ACHN (cell line): ENCODE measurements at regions not wholly inside any gene's neighbourhood (a gene's known extent, or its start where the extent isn't known, plus 50 kb on each side); places are given as distances from the start of the nearest gene placed in this dataset.

ENCODE experiments used
- DNase-seq: peaks from one replicate; pipeline ENCODE4 v3.0.0-alpha.2; 2015
- in situ Hi-C: cut with HindIII; loops from 2 replicates; pipeline ENCODE4 v1.10.0; 2017; ENCODE audit warnings: low sequenced_read_pairs, low pct_ligation_motif_present, low pct_unique_long_range_greater_than_20kb

GRCh38 chr13:40336228-40337221 is 329.9 kb downstream of the FOXO1 start:
- DNase-seq, result no peak
- in situ Hi-C loops, result no loop called here

DNA sequence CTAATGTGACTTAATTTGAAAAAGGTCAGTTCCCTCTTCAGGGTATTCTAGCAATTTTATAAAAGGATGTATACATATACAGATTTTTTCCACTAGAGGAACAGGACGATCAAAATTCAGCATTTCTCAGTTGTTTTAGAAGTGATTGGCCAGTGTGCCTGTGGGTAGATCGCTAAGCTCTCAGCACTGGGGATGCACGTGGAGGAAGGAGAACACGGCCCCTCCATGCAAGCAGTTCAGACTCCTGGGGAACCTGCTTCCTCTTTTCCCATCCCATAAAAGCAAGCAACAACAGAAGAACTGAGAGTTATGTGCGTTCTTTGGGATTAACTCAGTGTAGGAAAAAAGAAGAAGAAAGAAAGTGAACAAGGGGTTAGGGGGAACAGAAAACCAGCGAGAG is 328.8 kb downstream of the FOXO1 start:
- no peak for DNase-seq
- in situ Hi-C loops, result no loop called here

DNA sequence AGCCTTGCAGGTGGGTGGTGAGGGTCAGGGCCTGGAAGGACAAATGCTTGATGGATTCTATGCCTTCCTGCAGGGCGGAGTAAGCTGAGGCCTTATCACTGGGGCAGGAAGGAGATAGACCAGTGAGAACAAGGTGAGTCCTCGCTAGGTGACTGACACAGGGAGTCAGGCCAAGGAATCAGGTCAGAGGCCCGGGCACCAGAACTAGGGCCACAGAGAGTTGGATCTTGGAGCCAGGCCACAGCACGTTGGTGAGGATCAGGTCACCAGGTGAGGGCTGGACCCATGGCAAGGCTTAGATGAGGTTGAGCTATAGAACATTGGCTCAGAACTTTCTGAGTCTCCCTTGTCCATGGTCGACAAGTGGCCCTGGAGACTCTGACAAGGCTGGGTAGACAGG is 328.2 kb downstream of the FOXO1 start:
- in situ Hi-C loops, result no loop called here
- DNase-seq, result no peak

DNA sequence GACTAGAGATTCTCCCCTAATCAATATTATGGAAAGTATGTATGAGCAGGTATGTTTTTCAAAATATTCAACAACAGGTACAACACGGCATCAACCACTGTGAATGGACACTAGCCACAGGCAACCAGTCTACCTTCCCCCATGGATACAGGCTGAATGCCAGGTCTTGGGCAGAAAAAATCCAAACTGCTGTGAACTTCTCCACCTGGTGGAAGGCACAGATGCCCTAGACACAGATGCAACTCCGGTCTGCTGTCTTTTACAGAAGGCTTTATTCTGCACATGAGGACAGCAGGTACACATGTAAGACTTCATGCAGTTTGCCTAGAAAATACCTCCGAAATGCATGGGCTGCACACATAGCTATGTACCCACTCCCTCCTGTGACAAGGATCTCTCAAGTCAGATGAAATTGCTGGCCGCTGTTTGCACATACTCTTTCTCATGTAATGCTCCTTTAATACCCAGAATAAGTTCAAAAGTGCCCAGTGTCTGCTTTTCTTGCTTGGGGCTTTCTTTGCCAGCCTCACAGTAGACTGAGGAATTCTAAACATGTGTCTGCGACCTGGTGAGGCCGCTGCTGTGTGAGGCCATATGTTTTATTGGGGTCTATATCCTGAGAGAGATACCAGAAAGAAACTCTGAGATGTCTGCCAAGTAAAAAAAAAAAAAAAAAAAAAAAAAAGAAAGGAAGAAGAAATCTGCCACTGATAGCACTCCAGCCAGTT is 325.9 kb downstream of the FOXO1 start:
- in situ Hi-C loops, result no loop called here
- DNase-seq, result no peak

GRCh38 chr13:40341096-40341471 is 325.4 kb downstream of the FOXO1 start:
- in situ Hi-C loops, result no loop called here
- DNase-seq, result no peak

GRCh38 chr13:40341501-40341900 is 324.9 kb downstream of the FOXO1 start:
- DNase-seq, result no peak
- in situ Hi-C loops, result no loop called here

DNA sequence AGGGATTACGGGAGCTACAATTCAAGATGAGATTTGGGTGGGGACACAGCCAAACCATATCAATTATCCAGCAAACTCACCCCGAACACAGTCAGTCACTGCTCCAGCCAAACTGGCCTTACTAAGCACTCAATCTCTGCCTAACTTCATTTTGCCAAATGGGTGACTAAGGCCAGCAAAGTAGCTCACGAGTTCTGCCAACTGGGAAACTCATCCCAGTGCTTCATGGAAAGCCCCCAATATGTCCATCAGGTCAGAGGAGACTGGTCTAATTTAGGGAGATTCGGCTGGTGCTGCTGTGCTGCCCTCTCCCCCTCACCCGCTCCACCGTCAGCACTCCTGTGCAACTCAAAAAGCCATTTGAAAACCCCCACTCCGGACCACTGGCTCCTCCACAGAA is 324.0 kb downstream of the FOXO1 start:
- in situ Hi-C loops, result no loop called here

DNA sequence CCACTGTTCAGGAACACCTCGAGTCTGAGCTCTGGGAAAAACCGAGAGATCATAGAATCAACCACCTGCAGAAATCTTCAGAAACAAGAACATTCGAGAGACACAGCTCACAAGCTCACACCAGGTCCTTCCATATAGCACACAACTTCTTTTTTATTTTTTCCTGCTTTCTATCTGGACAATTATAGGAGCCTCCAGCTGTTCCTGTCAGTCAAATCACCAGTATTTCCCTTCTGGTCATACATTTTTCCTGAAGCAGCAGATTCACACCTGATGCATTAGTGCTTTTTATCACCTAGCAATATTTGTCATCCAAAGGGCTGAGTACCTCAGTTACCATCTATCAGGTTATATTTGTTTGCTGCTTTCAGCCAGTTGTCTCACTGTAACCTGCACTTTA is 323.5 kb downstream of the FOXO1 start:
- in situ Hi-C loops, result no loop called here
- DNase-seq, result no peak

More for the DNA sequence above, 324.0 kb downstream of the FOXO1 start:
- no peak for DNase-seq

DNA sequence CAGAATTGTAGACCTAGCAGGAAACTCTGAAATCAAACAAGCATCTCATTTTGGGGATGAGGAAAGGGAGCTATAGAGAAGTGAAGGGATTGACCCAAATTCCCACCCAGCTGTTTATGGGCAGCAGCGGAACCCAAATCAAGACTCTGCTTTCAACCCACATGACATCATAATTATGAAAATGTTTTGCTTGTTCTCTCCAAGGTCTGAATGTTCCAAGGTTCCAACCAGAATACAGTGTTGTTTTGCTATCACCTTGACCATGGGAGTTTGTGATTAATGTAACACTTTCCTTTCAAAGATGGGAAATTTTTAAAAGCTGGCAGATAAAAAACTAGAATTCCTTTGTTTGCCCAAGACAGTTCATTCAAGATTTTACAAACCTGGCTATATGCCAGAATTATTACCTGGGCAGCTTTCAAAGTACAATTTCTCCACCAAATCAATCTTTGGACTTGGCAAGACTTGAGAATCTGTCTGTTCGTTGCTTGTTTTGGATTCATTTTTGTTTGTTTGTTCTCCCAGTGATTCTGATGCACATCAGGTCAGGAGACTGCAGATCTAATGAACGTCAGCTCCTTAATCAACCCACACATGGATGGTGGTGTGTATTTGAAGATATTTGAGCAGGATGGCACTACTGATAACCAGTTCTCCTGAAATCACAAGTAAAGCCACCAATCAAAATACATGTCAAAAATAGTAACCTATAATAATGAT is 322.7 kb downstream of the FOXO1 start:
- DNase-seq, result no peak
- in situ Hi-C loops, result no loop called here

- DNase-seq, result no peak
- in situ Hi-C loops, result no loop called here
Measured at GRCh38 chr13:40344270-40345148, 321.9 kb downstream of the FOXO1 start.

DNA sequence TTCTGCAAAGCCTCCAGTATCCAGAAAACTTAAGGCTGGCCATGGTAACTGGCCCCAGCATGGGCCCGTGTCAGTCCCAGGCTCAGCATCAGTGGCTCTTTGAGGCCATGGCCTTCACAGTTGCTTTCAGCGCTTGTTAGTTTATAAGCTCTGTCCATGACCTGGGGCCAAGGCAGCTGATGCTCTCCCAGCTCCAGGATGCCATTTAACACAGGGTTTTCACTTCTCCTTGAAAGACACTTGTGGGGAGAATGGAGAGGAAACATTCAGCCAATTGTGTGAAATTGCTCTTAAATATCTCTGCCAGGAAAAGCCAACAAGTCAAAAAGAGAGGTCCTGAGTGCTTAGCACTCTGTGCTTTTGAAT is 321.3 kb downstream of the FOXO1 start:
- DNase-seq, result no peak
- in situ Hi-C loops, result no loop called here

- no peak for DNase-seq
- in situ Hi-C loops, result no loop called here
Measured at GRCh38 chr13:40345654-40346372, 320.6 kb downstream of the FOXO1 start.

GRCh38 chr13:40346592-40346991 is 319.8 kb downstream of the FOXO1 start:
- in situ Hi-C loops, result no loop called here
- DNase-seq, result no peak

- DNase-seq, result no peak
- in situ Hi-C loops, result no loop called here
Measured at GRCh38 chr13:40348096-40348679, 318.3 kb downstream of the FOXO1 start.

- no peak for DNase-seq
- in situ Hi-C loops, result no loop called here
Measured at GRCh38 chr13:40350283-40350992, 316.0 kb downstream of the FOXO1 start.

- no peak for DNase-seq
- in situ Hi-C loops, result no loop called here
Measured at GRCh38 chr13:40351537-40352379, 314.7 kb downstream of the FOXO1 start.
